Nephron (organoid): ENCODE measurements at regions not wholly inside any gene's neighbourhood (a gene's known extent, or its start where the extent isn't known, plus 50 kb on each side); places are given as distances from the start of the nearest gene placed in this dataset.
"Not testable (repeated sequence)": the region's sequence is repeated elsewhere in the genome, so short reads cannot be mapped to it uniquely, and the experiment has no call there.

ENCODE experiments used
- H3K27ac Mint-ChIP-seq, 3 experiments: 2 replicates each; pipeline ENCODE4 v1.8.0; 2020; ENCODE audit warnings: mixed read lengths in 3 of 3, mild to moderate bottlenecking in 2 of 3, moderate library complexity in 1 of 3
- H3K27me3 Mint-ChIP-seq: 2 replicates; pipeline ENCODE4 v1.8.0; 2021; ENCODE audit warnings: low read depth, mild to moderate bottlenecking, moderate library complexity, mixed read lengths
- H3K36me3 Mint-ChIP-seq: 2 replicates; pipeline ENCODE4 v1.8.0; 2020; ENCODE audit warnings: low read depth, mixed read lengths
- H3K4me1 Mint-ChIP-seq: 2 replicates; pipeline ENCODE4 v1.8.0; 2020; ENCODE audit warnings: mixed read lengths
- H3K4me3 Mint-ChIP-seq, 3 experiments: 2 replicates each; pipeline ENCODE4 v1.8.0; 2020; ENCODE audit warnings: mild to moderate bottlenecking in 3 of 3, mixed read lengths in 3 of 3, moderate library complexity in 2 of 3
- H3K9me3 Mint-ChIP-seq: 2 replicates; pipeline ENCODE4 v1.8.0; 2020; ENCODE audit warnings: mixed read lengths
- TF ChIP-seq, protein P1 (sequence below), 3 experiments: fragments of 200-600 bp; sonication (generic); IDR thresholded peaks; one replicate each; pipeline ENCODE4 v1.5.0; 2021; ENCODE audit warnings: antibody characterized with exemption in 3 of 3; ENCODE audit not compliant: unreplicated experiment in 3 of 3

DNA sequence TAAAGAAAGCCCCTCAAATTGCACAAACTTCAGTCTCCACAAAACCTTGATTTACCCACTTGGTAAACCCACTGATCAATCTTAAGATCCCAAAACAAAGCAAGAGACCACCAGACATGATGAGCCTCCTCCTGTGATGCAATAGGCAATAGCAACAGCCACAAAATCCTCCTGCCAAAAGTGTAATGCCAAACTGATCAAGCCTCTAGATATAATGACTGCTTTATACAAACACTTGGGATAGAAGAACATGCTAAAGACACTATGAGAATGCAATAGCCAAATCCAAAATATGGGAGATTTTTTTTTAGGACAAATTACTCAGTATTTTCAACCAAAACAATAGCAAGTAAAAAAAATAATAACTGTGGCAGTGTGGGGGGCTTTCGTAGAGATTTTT is 64.9 kb upstream of the PTGFRN start:
- H3K27me3 Mint-ChIP-seq: no peaks in the 10 kb centered on the region
- peaks cover 11% of the 10 kb centered on the region for H3K9me3 Mint-ChIP-seq
- peaks cover 20% of the 10 kb centered on the region for H3K4me1 Mint-ChIP-seq
- no peak overlapping the region for H3K4me3 Mint-ChIP-seq
- H3K36me3 Mint-ChIP-seq: no peaks in the 10 kb centered on the region
- H3K27ac Mint-ChIP-seq: no peak overlapping the region
- TF ChIP-seq, protein P1, sequence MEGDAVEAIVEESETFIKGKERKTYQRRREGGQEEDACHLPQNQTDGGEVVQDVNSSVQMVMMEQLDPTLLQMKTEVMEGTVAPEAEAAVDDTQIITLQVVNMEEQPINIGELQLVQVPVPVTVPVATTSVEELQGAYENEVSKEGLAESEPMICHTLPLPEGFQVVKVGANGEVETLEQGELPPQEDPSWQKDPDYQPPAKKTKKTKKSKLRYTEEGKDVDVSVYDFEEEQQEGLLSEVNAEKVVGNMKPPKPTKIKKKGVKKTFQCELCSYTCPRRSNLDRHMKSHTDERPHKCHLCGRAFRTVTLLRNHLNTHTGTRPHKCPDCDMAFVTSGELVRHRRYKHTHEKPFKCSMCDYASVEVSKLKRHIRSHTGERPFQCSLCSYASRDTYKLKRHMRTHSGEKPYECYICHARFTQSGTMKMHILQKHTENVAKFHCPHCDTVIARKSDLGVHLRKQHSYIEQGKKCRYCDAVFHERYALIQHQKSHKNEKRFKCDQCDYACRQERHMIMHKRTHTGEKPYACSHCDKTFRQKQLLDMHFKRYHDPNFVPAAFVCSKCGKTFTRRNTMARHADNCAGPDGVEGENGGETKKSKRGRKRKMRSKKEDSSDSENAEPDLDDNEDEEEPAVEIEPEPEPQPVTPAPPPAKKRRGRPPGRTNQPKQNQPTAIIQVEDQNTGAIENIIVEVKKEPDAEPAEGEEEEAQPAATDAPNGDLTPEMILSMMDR (IDR thresholded peaks at IDR 0.05; ENCODE audit: unreplicated experiment in 3 of 3): no peak

DNA sequence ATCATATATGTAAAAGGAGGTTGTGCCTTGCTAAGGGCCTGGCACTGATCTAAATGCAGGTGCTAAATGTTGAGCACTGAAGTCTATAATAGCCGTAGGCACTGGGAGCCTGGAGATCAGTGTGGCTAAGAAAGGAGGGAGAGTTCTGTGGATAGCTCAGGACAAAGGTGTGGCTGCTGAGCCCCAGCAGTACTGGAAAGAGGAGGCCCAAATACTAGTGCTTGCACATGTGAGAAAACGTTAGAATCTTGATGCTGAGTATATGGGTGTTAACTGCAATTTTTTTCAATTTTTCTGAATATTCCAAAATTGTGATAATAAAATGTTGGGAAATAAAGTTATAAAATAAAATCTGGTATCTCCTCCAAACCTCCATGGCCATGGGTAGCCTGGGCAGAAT is 62.5 kb upstream of the PTGFRN start:
- Mint-ChIP-seq H3K9me3 (peaks cover 11% of the 10 kb centered on the region), H3K4me1 (peaks cover 29% of the 10 kb centered on the region), H3K36me3 (no peaks in the 10 kb centered on the region), H3K4me3 (no peak overlapping the region), H3K27ac (no peak overlapping the region), H3K27me3 (no peaks in the 10 kb centered on the region)
- TF ChIP-seq, protein P1 (IDR thresholded peaks at IDR 0.05; ENCODE audit: unreplicated experiment in 3 of 3): no peak

DNA sequence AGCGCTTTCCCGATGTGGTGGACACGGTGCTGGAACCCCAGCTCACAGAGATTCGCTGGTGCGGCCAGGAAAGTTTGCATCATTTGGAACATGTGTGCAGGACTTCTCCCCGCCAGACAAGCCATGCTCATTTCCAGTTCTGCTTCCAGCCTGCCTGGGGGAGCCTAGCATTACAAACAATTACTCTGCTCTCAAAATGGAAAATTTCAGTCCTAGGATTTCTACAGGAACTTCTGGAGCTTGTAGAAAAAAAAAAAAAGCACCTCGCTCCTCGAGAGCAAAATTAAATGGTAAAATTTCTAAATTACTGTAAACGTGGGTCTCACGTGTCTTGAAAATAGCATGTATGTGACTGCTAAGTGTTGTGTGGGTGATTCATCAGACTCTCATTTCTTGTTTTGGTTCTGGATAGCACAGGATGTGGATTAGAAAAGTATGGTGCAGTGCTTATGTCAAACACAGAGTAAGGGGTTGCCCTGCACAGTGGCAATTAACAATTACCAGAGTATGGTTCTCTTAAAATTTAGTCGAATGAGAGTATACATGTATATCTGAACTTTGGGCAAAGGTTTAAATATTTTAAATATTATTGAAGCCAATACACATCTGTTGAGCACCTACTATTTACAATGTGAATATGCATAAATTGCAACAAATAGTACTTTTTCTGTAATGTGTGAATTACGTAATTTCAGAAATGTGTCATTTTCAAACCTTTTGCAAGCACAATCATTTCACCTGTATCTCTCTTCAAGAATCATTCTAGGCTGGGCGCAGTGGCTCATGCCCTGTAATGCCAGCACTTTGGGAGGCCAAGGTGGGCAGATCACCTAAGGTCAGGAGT is 61.8 kb upstream of the PTGFRN start:
- peaks cover 35% of the 10 kb centered on the region for H3K4me1 Mint-ChIP-seq
- TF ChIP-seq, protein P1 (IDR thresholded peaks at IDR 0.05; ENCODE audit: unreplicated experiment in 3 of 3): no peak
- H3K27me3 Mint-ChIP-seq: no peaks in the 10 kb centered on the region
- H3K9me3 Mint-ChIP-seq: peaks cover 10% of the 10 kb centered on the region
- no peak overlapping the region for H3K4me3 Mint-ChIP-seq
- no peak overlapping the region for H3K27ac Mint-ChIP-seq
- no peaks in the 10 kb centered on the region for H3K36me3 Mint-ChIP-seq

DNA sequence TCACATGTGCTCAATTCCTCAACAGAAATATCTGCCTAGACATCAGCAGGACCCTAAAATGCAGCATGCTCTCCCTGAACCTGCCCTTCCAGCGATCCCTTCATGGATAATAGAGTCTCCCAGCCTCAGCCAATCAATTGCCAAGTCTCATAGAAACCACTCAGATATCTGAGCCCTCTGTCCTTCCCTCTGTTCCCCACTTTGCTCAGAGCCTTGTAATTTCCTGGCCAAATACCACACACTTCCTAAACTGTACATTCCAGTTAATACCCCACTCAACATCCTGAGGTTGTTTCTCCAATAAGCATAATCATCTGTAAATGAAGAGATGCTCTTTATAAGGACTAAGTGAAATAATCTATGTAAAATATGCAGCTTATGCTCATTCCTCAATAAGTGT is 59.3 kb upstream of the PTGFRN start:
- Mint-ChIP-seq H3K27ac (peak overlapping the region in 2 of 3 experiments; percentile 7 to 38), H3K9me3 (peaks cover under 1% of the 10 kb centered on the region), H3K4me3 (no peak overlapping the region), H3K27me3 (no peaks in the 10 kb centered on the region), H3K4me1 (peaks cover 61% of the 10 kb centered on the region), H3K36me3 (no peaks in the 10 kb centered on the region)
- TF ChIP-seq, protein P1 (IDR thresholded peaks at IDR 0.05; ENCODE audit: unreplicated experiment in 3 of 3): no peak

DNA sequence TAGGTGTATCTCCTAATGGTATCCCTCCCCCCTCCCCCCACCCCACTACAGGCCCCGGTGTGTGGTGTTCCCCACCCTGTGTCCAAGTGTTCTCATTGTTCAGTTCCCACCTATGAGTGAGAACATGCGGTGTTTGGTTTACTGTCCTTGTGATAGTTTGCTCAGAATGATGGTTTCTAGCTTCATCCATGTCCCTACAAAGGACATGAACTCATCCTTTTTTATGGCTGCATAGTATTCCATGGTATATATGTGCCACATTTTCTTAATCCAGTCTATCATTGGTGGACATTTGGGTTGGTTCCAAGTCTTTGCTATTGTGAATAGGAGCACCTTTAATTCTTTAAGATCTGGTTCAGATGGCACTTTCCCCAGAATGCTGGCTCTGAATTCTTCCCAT is 58.5 kb upstream of the PTGFRN start:
- not testable (repeated sequence) for H3K27ac Mint-ChIP-seq, H3K27me3 Mint-ChIP-seq, H3K4me3 Mint-ChIP-seq, H3K36me3 Mint-ChIP-seq, H3K9me3 Mint-ChIP-seq
- H3K4me1 Mint-ChIP-seq: peaks cover 62% of the 10 kb centered on the region

DNA sequence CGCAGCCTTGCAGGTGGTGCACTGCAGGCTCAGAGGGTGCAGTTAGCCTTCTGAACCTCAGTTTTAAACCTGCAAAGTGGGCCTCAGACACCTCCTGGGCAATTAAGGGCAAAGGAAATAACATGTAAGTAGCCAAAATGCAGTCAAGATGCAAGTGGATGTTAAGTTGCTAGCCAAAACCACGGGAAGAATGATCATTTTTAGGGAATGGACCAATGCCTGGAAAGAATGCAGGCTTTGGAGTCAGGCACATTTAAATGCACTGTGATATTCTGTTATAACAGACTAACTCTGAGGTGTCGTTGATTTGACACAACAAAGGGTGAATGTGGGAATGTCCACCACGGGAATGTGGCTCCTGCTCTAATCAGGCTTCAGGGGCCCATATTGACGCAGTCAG is 57.9 kb upstream of the PTGFRN start:
- TF ChIP-seq, protein P1 (IDR thresholded peaks at IDR 0.05; ENCODE audit: unreplicated experiment in 3 of 3): no peak
- H3K27me3 Mint-ChIP-seq: no peaks in the 10 kb centered on the region
- no peaks in the 10 kb centered on the region for H3K36me3 Mint-ChIP-seq
- peaks cover 61% of the 10 kb centered on the region for H3K4me1 Mint-ChIP-seq
- no peak overlapping the region for H3K4me3 Mint-ChIP-seq
- H3K9me3 Mint-ChIP-seq: no peaks in the 10 kb centered on the region
- H3K27ac Mint-ChIP-seq: peak overlapping the region in 1 of 3 experiments; percentile 65
